HG02678 (cell line): ENCODE measurements at regions not wholly inside any gene's neighbourhood (a gene's known extent, or its start where the extent isn't known, plus 50 kb on each side); places are given as distances from the start of the nearest gene placed in this dataset.
A peak's percentile ranks its signal among the peaks of the same experiment; 100 is the strongest.

ENCODE experiments used
- ATAC-seq: cut with Tn5 transposase; IDR thresholded peaks from one replicate; pipeline ENCODE4 v1.9.1; 2021; ENCODE audit warnings: mild to moderate bottlenecking, moderate library complexity; ENCODE audit not compliant: unreplicated experiment

- no peak for ATAC-seq
These were observed 167.7 kb upstream of the RASA1 start for GRCh38 chr5:87099968-87100367.

GRCh38 chr5:87101321-87101720 lies 166.4 kb upstream of the RASA1 start:
- no peak for ATAC-seq

GRCh38 chr5:87102841-87103240 lies 164.8 kb upstream of the RASA1 start:
- no peak for ATAC-seq

GRCh38 chr5:87103616-87104287 lies 163.9 kb upstream of the RASA1 start:
- ATAC-seq: peak; percentile 94

GRCh38 chr5:87105577-87105976 lies 162.1 kb upstream of the RASA1 start:
- ATAC-seq: no peak

- no peak for ATAC-seq
These were observed 157.9 kb upstream of the RASA1 start for GRCh38 chr5:87109746-87110145.

- ATAC-seq: no peak
These were observed 157.0 kb upstream of the RASA1 start for GRCh38 chr5:87110721-87111120.

GRCh38 chr5:87113861-87114260 lies 153.8 kb upstream of the RASA1 start:
- ATAC-seq: no peak

GRCh38 chr5:87114631-87115030 lies 153.1 kb upstream of the RASA1 start:
- ATAC-seq: no peak

GRCh38 chr5:87115839-87116364 lies 151.8 kb upstream of the RASA1 start:
- no peak for ATAC-seq

GRCh38 chr5:87116825-87117512 lies 150.7 kb upstream of the RASA1 start:
- peak; percentile 84 for ATAC-seq

GRCh38 chr5:87119588-87119987 lies 148.1 kb upstream of the RASA1 start:
- ATAC-seq: no peak

GRCh38 chr5:87120518-87121303 lies 147.0 kb upstream of the RASA1 start:
- peak; percentile 26 for ATAC-seq

- peak; percentile 76 for ATAC-seq
These were observed 146.2 kb upstream of the RASA1 start for GRCh38 chr5:87121304-87122150.

- no peak for ATAC-seq
These were observed 145.3 kb upstream of the RASA1 start for GRCh38 chr5:87122151-87122977.

- no peak for ATAC-seq
These were observed 141.9 kb upstream of the RASA1 start for GRCh38 chr5:87125766-87126165.

- ATAC-seq: no peak
These were observed 140.8 kb upstream of the RASA1 start for GRCh38 chr5:87126869-87127268.

- no peak for ATAC-seq
These were observed 140.3 kb upstream of the RASA1 start for GRCh38 chr5:87127426-87127825.

GRCh38 chr5:87127956-87128687 lies 139.6 kb upstream of the RASA1 start:
- ATAC-seq: no peak
